HG03280 (cell line): ENCODE measurements at regions not wholly inside any gene's neighbourhood (a gene's known extent, or its start where the extent isn't known, plus 50 kb on each side); places are given as distances from the start of the nearest gene placed in this dataset.
"Not testable (repeated sequence)": the region's sequence is repeated elsewhere in the genome, so short reads cannot be mapped to it uniquely, and the experiment has no call there.

Experiments
- ATAC-seq: cut with Tn5 transposase; IDR thresholded peaks from one replicate; pipeline ENCODE4 v1.9.1; 2021; ENCODE audit warnings: mild to moderate bottlenecking, moderate library complexity; ENCODE audit not compliant: unreplicated experiment

DNA sequence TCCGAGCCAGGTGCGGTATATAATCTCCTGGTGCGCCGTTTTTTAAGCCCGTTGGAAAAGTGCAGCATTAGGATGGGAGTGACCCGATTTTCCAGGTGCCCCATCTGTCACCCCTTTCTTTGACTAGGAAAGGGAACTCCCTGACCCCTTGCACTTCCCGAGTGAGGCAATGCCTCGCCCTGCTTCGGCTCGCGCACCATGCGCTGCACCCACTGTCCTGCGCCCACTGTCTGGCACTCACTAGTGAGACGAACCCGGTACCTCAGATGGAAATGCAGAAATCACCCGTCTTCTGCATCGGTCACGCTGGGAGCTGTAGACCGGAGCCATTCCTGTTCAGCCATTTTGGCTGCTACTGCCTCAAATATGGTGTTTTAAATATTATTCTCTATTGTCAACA, 198.0 kb downstream of the MEIS1 start:
- ATAC-seq, result not testable (repeated sequence)

DNA sequence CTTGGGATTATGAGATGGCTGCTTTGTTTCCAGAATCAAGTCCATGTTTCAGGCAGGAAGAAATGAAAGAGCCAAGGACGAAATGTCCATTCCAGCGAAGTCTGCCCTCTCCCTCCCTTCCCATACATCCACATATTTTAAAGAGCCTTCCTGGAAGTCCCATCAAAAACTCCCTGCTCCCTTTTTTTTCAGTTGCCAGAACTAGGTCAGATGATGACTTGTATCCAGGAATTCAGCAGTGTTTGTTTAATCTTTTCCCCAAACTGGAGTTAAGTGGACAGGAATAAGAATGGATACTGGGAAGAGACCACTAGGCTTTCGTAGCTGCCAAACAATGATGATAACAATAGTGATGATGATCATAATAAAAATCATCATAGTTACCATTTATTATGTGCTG, 198.7 kb downstream of the MEIS1 start:
- ATAC-seq, result no peak

DNA sequence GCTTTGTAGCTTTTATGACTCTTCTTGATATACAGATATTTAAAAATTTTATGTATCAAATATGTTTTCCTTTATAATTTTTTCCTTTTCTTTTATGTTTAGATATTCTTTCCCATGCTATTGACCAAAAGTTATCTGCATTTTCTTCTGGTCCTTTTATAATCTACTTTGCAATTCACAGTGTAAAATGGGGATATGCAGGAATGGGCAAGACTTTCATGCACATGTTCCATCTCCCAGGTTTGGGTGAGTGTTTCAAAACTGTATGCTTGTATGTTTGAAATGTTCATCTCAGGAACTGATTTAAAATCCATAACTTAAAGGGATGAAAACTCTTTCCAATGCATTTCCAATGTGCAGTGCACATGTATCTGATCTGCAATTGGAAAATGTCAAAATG, 199.9 kb downstream of the MEIS1 start:
- ATAC-seq, result no peak

DNA sequence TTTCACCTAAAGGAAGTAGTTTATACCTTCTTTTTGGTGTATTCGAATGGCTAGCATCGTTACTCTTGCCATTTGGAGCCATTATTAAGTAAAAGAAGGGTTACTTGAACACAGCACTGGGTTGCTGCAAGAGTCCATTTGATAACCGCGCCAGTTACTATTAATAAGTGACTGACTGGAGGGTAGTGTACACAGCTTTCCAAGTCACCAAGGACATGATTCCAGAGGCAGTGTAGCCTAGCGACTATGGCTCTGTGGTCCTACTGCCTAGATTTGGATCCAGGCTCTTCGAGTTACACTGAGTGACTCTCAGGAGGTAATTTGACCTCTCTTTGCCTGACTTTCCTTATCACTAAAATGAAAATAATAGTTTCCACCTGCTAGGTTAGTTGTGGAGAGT, 206.8 kb downstream of the MEIS1 start:
- no peak for ATAC-seq

DNA sequence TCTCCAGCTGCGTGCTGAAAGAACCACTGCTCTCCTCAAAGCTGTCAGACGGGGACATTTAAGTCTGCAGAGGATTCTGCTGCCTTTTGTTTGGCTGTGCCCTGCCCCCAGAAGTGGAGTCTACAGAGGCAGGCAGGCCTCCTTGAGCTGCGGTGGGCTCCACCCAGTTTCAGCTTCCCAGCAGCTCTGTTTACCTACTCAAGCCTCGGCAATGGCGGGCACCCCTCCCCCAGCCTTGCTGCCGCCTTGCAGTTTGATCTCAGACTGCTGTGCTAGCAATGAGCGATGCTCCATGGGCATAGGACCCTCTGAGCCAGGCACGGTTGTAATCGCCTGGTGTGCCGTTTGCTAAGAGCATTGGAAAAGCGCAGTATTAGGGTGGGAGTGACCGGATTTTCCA, 213.2 kb downstream of the MEIS1 start:
- ATAC-seq, result not testable (repeated sequence)

DNA sequence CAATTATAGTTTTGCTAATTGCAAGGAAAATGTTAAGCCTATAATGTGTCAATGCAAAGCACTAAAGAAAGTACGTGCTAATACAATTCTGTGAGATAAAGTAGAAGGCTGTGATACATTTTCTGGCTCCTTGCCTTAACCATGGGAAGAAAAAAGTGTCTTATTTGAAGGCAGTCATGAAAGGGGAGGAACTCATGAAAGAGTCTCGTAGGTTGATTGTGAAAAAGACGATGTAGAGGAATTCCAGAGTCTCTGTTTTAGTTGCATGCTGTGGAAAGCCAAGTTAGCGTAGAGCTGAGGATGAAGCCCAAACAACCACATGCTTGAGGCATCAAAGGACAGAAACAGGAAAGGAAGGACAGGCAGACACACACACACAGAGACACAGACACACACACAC, 214.1 kb downstream of the MEIS1 start:
- no peak for ATAC-seq

DNA sequence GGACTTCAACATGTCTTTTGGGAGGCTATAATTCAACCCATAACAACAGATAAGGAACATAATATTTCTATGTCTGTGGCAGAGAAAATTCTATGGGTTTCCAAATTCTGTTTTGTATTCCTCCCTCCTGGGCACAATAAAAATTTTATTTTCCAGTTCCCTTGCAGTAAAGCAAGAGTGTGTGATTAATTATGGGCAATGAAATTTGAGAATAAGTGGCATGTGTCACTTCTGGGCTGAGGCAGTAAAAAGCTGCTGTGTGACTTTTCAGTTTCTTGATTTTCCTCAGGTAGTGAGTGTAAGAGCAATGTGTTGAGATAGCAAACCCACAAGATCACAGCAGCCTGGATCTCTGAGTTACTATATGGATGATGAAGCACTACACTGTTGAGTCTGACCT, 216.4 kb downstream of the MEIS1 start:
- ATAC-seq, result no peak

DNA sequence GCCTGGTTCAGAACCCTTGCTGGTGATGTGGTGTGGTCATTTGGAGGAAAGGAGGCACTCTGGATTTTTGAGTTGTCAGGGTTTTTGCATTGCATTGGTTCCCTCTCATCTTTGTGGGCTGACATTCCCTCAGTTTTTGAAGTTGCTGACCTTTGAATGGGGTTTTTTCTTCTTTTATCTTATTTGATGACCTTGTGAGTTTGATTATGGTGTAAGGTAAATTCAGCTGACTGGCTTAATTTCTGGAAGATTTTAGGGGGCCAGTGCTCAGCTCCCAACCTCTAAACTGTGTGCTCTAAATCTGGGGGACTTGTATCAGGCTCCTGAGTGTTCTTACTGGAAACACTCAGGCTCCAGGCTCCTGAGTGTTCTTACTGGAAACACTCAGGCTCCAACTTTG, 225.9 kb downstream of the MEIS1 start:
- ATAC-seq, result no peak

DNA sequence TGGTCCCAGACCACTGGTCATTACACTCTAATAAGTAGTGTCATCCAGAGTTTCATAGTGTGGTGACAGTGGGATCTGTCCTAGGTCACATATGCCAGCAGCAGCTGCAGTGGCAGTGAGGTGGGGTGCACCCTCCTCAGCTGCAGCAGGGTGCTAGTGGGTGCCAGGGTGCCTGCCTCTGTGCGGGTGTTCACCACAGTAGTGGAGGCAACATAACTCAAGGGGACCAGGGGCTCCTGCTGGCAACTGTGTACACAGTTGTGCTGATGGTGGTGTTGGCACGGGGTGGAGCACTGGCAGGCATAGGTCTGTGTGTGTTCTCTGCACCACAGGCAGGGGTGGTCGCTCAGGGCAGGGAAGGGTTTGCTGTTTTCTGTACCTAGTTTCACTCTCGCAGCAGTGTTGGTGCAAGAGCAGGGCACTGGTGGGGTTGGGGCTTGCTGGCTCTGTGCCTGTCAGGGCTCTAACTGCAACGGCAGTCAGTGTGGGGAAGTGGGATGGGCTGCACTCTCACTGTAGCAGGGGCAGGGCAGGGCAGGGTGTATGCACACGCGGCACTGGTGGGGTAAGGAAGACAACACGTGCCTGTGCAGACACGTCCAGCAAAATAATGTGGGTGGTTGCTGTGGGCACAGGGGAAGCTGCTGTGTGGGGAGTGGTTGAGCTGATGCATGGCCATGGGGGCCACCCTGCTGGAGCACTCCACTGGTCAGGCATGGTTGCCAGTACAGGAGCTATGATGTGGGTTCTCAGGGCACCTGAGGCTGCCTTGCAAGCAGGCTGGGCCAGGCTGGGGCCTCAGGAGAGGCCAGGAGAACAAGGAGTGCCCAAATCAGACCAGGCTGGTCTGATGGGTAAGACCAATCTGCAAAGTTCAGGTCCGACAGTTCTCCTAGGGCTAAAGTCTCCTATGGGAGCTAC, 226.6 kb downstream of the MEIS1 start:
- no peak for ATAC-seq

DNA sequence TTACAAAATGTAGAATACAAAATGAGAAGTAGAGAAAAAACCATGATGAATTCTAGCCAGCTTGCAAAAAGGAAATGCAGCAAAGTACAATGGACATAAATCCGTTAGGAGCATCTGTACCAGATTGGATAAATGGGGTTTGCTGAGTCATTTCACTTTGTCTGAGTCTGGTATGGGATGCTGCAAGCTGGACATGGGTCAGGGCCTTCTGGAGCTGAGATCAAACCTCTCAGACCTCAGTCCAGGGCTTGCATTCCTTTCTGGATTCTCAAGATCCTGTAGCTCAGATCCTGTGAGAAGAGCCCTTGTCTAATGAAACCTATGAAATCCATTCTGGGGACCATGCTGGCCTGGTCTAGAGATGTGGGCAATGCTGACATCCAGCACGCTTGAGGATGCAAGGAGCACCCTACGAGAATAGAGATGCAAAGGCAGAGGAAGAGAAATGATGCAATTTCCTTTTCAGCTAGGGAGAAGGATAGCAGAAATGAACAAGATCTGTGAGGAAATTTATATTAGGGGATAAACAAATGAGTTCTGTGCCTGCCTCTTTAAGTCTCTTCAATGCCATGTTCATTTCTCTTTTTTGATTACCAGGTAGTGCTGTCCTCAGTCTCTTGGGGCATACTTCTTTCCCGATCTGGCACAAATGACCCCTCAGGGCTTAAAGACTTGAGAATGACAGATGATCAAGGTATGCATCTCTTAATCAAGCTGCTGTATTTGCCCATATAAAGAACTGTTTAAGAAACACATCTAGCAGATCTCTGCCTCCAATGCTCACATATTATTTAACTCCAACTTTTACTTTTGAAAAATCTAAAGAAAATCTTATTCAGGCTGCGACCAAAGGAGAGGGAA, 230.4 kb downstream of the MEIS1 start:
- no peak for ATAC-seq

DNA sequence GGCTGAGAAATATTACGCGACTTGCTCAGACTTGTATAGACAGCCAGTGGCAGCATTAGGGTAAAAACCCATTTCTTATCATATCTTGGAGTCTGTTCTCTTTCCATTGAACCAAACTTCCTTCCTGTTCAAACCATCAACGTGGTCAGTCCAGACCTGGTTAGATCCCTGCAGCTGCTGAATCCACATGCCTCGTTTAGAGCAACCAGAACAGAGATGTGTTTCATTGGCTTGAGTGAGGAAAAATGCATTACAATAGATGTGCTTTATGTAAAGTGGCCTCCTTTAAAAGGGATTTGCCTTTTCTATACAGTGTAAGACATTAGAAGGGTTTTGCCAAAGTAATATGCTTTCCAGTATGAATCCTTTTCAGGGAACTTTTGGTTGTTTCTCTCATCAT, 232.4 kb downstream of the MEIS1 start:
- no peak for ATAC-seq

DNA sequence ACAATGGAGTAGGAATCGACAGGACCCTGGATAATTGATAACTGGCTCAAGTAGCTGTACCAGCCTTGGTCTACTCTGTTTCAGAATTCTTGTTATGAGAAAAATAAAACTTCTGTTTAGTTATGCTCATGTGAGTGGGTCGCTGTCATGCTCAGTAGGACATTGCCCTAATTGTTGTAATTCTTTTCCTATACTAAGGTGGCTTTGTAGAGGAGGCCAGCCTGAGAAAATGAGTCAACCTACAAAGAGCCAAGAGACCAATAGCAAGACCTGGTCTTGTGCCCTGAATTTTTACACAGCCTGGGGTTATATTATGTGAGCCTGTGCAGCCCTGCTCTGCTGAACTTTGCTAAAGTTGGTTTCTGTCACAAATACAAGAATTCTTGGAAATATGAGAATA, 238.4 kb downstream of the MEIS1 start:
- ATAC-seq, result no peak

DNA sequence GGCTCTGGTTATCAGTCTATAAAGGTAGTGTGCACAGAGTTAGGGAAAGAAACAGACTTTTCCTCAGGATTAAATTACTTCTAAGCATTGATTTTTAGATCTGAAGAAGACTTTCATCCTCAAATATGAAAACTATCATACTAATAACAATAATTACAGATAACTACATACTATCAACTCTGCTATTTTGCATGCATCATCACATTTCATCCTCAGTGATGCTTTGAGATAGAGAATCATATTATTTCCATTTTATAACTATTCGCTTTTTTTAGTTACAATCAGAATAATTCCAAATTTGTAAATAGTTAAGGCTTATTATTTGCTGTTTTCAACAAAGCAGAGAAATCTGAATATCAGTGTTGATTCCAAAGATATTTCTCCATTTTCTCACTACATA, 239.2 kb downstream of the MEIS1 start:
- no peak for ATAC-seq

DNA sequence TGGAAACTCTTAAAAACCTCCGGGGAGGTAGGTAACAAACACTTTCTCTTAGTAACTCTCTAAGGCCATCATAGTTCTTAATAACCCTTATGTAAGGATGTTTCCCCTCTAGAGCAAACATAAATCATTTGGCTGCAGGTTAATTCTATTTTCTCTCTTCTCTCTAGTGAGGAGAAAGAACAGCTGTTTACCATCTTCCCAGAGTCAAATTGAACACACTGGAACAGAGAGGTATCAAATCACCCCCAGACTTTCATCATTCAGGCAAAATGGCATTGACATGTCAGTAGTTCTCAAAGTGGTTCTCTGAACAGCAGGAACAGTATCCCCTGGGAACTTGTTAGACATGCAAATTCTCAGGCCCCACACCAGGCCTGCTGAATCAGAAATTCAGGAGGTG, 240.7 kb downstream of the MEIS1 start:
- ATAC-seq, result no peak

DNA sequence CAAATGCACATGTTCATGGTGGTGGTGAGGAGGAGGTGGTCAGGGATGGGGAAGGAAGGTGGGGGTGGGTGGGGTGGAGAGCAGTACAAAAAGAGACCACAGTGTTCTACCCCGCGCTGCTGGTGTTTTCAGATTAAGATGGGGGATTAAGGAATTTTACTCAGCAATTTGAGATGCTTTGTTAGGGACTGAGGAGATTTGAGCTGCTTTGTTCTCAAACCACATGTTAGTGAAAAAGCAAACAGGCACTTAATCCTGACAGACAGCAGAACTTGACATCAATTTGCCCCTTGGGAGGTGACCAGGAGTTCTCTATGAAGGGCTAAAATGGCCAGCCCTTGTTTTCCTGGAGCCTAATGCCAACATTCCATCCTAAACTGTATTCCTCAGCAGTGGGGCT, 244.5 kb downstream of the MEIS1 start:
- no peak for ATAC-seq

DNA sequence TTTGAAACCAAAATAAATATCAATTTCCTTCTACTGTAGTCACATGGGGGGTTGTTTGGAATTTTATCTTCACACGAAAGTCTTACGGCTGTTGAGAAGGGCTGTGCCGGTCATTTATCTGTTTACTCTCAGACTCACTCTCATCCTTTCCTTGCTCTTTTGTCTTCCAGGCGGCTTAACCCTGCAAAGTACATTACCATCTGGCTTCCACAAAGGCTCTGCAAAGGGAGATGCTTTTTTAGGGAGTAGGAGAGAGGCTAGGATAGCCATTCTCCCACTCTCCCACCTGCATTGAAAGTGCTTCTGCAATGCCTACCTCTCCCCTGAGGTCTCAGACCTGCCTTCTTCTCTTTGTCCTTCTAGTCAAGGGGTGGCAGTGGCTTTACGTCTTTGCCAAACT, 247.6 kb downstream of the MEIS1 start:
- ATAC-seq, result no peak

DNA sequence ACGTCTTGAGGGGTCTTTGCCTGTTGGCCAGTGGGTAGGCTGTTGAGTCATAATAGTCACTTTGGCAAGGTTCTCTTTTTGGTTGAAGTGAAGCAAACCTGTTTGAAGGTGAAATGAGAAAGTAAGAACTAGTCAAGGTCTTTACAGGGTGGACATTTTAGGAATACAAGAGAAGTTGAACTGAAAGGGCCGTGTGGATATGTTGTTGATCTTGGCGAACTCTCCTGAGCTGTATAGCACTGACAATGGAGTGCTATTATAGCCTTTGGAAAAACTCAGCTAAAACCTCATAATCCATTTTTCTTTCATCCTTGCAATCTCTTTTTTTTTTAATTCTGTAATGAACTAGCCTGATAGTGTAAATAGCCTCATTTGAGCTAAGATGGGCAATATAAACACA, 248.1 kb downstream of the MEIS1 start:
- ATAC-seq, result no peak

DNA sequence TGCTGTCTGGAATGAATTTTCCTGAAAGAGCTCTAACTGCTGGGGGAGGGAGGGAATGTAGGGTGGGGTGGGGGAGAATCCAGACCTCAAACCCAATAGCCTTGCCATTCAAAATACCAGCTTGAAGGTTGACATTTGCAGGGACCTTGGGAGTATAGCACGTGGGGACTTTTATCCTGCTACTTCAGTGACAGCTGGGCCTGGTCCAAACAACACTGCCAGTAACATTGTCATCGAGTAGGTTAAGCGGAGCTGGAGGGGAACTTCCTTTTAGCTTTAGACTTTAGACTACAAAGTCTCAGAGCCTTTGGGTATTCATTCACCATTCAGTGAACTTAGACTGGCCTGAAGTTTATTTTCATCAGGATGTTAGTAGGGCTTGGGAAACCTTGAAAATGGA, 248.7 kb downstream of the MEIS1 start:
- ATAC-seq, result no peak

DNA sequence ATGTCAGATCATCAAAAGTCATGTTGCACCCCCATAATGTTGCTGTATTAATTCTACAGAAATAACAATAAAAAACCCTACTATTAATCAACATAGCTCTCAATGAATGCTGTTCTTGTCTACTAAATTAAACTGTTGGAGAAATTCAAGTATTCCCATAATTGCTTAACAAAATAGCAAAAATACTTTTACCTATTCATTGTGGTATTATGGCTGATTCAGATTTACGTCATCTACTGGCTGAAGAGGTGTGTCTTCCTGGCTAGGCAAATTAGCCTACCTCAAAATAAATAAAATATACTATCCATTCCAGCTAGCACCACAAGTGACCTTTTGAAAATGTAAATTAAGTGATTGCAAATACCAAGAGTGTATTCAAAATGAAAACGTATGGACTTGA, 249.4 kb downstream of the MEIS1 start:
- ATAC-seq, result no peak

DNA sequence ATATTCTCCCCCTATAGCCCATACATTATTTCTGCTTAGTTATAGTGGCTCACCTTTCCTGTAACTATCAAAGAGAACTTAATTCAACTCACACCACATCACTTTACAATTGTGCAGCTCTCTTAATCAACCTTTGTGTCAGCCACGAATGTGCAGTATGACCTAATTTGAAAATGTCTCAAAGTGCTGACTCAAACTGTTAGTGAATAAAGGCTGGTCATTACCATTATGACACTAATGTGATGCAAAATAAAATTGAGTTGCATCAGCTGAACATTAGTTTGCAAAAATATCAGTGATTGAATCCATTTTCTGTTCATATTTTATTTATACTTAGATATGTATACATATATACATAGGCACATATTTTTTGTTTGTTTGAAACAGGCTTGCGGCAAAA, 251.8 kb downstream of the MEIS1 start:
- ATAC-seq, result no peak

DNA sequence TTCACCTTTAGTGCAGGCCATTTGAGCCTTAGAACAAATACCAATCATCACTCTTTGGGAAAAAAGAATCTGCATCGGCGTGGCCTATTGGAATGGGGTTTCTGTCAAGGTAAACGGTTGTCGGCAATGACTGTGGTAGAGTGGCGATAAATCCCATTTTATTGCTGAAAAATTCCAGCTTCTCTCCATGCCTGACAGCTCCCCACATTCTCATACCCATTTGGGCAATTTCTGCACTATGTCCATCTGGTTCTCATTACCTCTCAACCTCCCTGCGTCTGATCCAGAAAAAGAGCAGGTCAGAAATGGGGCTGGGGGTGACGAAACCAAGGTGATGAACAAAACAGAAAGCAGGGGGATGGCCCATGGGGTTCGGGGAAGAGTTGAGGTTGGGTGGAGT, 254.0 kb downstream of the MEIS1 start:
- no peak for ATAC-seq

DNA sequence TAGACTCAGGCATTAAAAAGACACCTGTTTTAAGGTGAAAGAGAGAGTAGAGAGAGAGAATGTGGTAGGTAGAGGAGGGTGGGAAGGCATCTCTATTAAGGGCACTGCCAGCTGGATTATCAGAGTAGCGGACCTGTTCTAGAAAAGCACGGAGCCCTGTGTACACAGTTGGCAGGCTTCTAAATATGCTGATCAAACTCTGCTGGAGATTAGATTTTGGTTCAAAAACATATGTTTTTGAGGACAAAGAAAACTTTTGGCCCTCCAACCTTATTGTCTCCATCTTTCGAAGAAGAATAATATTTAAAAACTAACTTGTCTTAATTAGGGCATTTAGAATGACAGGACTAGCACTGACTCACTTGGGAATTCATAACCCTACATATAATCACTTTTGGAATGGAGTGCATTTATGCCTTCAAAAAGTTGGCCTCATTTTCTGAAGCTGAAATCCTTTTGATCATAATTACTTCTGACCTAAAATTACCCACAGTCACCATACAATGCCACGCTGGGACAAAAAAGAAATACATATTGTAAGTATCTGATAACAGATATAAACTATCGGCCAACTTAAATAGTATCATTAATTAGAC, 254.6 kb downstream of the MEIS1 start:
- no peak for ATAC-seq
